ENCODE measurements at regions not wholly inside any gene's neighbourhood (a gene's known extent, or its start where the extent isn't known, plus 50 kb on each side); places are given as distances from the start of the nearest gene placed in this dataset.
A peak's percentile ranks its signal among the peaks of the same experiment; 100 is the strongest.

DNA sequence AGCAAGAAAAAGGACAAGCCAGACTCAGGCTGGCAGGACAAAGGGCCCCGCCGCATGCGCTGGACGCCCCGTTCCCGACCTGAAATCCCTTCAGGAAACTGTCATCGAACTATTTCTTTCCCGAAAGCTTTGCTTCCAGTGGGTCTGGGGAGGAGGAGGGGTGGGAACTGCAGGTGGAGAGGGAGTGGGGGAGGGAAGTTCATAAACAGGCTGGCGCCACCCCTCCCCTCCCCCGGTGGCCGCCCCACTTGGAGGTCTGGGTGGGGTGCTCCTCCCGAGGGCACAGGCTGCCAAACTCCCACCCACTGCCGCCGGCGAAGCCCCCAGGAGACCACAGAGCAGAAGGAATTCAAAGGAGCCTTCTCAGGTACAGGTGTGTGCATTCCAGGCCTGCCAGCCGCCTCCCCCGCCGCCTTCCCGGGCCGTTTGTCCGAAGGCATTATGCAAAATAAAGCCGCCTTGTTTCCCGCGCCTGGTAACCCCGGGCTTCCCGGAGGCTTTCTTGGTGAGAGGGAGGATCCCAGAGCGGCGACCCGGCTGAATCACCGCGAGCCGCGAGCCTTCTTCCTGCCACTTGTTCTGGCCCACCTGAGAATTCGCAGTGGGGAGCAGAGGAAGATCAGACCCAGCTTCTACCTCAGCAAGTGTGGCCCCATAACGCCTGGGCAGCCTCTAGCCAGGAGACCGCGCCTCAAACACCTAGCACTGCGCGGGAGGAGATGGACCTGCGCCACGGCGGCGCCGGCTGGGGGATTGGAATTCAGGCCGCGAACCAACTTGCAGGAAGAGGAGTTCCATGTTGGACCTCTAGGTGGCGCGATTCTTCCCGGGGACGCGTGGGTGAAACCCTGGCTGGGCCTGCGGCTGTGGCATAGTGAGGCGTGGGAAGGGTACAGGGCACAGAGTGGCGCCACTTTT is 101.9 kb downstream of the FOXI3 start:
- TF ChIP-seq, protein P1, sequence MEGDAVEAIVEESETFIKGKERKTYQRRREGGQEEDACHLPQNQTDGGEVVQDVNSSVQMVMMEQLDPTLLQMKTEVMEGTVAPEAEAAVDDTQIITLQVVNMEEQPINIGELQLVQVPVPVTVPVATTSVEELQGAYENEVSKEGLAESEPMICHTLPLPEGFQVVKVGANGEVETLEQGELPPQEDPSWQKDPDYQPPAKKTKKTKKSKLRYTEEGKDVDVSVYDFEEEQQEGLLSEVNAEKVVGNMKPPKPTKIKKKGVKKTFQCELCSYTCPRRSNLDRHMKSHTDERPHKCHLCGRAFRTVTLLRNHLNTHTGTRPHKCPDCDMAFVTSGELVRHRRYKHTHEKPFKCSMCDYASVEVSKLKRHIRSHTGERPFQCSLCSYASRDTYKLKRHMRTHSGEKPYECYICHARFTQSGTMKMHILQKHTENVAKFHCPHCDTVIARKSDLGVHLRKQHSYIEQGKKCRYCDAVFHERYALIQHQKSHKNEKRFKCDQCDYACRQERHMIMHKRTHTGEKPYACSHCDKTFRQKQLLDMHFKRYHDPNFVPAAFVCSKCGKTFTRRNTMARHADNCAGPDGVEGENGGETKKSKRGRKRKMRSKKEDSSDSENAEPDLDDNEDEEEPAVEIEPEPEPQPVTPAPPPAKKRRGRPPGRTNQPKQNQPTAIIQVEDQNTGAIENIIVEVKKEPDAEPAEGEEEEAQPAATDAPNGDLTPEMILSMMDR (IDR thresholded peaks at IDR 0.05), result peak; percentile 83
- no peak for DNase-seq (ENCODE audit: low spot score)
- H3K9me3 Mint-ChIP-seq (ENCODE audit: low read depth), result no peaks in the 10 kb centered on the region
- no peaks in the 10 kb centered on the region for H3K36me3 Mint-ChIP-seq (ENCODE audit: low read depth)
- H3K4me1 Mint-ChIP-seq (ENCODE audit: low read depth), result peaks cover 3% of the 10 kb centered on the region
- H3K27ac Mint-ChIP-seq (ENCODE audit: unreplicated experiment), result no peak overlapping the region
- H3K27me3 Mint-ChIP-seq (ENCODE audit: low read depth), result peaks cover 33% of the 10 kb centered on the region
- peak overlapping the region; percentile 63 for H3K4me3 Mint-ChIP-seq (ENCODE audit: unreplicated experiment)

DNA sequence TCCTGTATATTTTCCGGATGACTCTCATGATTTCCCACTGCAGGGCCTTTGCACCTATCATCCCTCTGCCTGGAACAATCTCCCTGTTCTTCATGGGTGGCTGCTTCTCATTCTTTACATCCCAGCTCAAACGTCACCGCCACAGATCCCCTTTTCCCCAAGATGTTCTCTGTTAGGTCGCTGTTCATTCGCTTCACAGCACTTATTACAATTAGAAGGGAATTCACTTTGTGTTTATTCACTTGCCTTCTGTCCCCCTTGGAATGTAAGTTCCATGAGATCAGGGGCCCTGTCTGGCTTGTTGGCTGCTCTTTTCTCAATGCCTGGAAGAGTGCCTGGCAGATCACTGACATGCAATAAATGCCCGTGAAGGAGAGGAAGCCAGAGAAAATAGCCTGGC is 106.7 kb downstream of the FOXI3 start:
- Mint-ChIP-seq H3K4me3 (ENCODE audit: unreplicated experiment) (no peak overlapping the region), H3K27me3 (ENCODE audit: low read depth) (peaks cover 24% of the 10 kb centered on the region), H3K36me3 (ENCODE audit: low read depth) (no peaks in the 10 kb centered on the region), H3K9me3 (ENCODE audit: low read depth) (peaks cover 3% of the 10 kb centered on the region), H3K27ac (ENCODE audit: unreplicated experiment) (no peak overlapping the region), H3K4me1 (ENCODE audit: low read depth) (peaks cover 2% of the 10 kb centered on the region)
- no peak for DNase-seq (ENCODE audit: low spot score)
- TF ChIP-seq, protein P1 (IDR thresholded peaks at IDR 0.05), result no peak

DNA sequence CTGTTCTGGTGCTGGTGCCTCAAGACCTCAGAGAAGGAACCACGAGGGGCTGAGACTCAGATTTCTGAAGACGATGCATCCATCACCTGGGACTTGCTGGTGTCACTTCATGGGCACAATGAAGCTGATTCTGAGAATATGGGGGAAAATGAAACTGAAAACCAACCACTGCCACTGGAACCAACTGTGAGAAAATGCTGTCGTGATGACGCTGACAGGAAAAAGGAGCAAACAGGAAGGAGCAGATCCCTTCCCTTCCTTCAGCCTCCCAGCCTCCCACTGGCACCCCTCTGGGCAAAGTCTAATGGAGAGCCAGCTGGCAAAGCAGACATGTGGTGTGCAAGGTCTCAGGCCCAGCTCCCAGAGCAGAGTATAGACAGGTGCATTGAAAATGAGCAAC is 109.7 kb downstream of the FOXI3 start:
- Mint-ChIP-seq H3K9me3 (ENCODE audit: low read depth) (peaks cover 7% of the 10 kb centered on the region), H3K4me3 (ENCODE audit: unreplicated experiment) (no peak overlapping the region), H3K4me1 (ENCODE audit: low read depth) (no peaks in the 10 kb centered on the region), H3K27me3 (ENCODE audit: low read depth) (peaks cover 9% of the 10 kb centered on the region), H3K27ac (ENCODE audit: unreplicated experiment) (no peak overlapping the region), H3K36me3 (ENCODE audit: low read depth) (peaks cover 3% of the 10 kb centered on the region)
- DNase-seq (ENCODE audit: low spot score), result no peak
- TF ChIP-seq, protein P1 (IDR thresholded peaks at IDR 0.05), result no peak

DNA sequence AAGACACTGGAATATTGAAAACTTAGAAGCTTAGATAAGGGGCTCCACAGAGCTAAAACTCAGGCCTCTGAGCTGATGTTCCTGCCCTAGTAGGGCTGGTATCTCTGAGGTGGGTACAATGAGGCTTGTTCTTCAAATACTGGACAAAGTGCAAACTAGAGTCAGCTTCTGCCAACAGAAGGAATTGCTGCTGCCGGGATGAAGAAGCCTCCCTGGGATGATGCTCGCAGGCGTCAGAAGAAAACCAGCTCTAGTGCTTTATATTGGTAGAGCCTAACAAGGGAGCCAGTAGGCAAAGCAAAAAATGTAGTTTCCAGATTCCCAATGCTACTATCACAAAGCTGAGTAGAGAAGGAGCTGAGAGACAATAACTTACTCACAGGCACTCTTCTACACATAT is 118.1 kb downstream of the FOXI3 start:
- no peak overlapping the region for H3K27ac Mint-ChIP-seq (ENCODE audit: unreplicated experiment)
- no peak overlapping the region for H3K4me3 Mint-ChIP-seq (ENCODE audit: unreplicated experiment)
- DNase-seq (ENCODE audit: low spot score), result no peak
- H3K4me1 Mint-ChIP-seq (ENCODE audit: low read depth), result peaks cover 3% of the 10 kb centered on the region
- TF ChIP-seq, protein P1 (IDR thresholded peaks at IDR 0.05), result no peak
- H3K27me3 Mint-ChIP-seq (ENCODE audit: low read depth), result peaks cover 29% of the 10 kb centered on the region
- peaks cover 2% of the 10 kb centered on the region for H3K9me3 Mint-ChIP-seq (ENCODE audit: low read depth)
- no peaks in the 10 kb centered on the region for H3K36me3 Mint-ChIP-seq (ENCODE audit: low read depth)

DNA sequence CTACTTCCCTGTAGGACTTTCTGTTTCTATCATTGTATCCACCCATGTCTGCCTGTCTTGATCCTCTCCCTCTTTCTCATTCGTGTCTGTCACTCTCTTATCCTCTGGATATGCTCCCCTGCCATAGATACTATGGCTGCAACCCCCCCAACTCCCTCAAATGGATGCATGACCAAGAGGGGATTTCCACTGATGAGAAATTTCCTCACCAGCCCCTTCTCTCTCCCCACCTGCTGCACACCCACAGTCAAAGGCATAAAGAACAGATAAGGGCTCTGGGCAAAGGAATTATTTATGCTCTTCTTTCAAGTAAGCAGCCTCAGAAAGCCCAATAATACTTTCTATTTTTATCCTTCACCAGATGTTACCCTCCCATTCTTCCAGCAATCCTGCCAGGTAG is 121.3 kb downstream of the FOXI3 start:
- peaks cover 34% of the 10 kb centered on the region for H3K27me3 Mint-ChIP-seq (ENCODE audit: low read depth)
- H3K27ac Mint-ChIP-seq (ENCODE audit: unreplicated experiment), result no peak overlapping the region
- no peaks in the 10 kb centered on the region for H3K36me3 Mint-ChIP-seq (ENCODE audit: low read depth)
- H3K9me3 Mint-ChIP-seq (ENCODE audit: low read depth), result peaks cover 2% of the 10 kb centered on the region
- H3K4me1 Mint-ChIP-seq (ENCODE audit: low read depth), result peaks cover 3% of the 10 kb centered on the region
- no peak overlapping the region for H3K4me3 Mint-ChIP-seq (ENCODE audit: unreplicated experiment)
- no peak for DNase-seq (ENCODE audit: low spot score)
- TF ChIP-seq, protein P1 (IDR thresholded peaks at IDR 0.05), result no peak
